ENCODE measurements at regions not wholly inside any gene's neighbourhood (a gene's known extent, or its start where the extent isn't known, plus 50 kb on each side); places are given as distances from the start of the nearest gene placed in this dataset.

- TF ChIP-seq, protein P1, sequence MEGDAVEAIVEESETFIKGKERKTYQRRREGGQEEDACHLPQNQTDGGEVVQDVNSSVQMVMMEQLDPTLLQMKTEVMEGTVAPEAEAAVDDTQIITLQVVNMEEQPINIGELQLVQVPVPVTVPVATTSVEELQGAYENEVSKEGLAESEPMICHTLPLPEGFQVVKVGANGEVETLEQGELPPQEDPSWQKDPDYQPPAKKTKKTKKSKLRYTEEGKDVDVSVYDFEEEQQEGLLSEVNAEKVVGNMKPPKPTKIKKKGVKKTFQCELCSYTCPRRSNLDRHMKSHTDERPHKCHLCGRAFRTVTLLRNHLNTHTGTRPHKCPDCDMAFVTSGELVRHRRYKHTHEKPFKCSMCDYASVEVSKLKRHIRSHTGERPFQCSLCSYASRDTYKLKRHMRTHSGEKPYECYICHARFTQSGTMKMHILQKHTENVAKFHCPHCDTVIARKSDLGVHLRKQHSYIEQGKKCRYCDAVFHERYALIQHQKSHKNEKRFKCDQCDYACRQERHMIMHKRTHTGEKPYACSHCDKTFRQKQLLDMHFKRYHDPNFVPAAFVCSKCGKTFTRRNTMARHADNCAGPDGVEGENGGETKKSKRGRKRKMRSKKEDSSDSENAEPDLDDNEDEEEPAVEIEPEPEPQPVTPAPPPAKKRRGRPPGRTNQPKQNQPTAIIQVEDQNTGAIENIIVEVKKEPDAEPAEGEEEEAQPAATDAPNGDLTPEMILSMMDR (IDR thresholded peaks at IDR 0.05), result no peak
- no peak for TF ChIP-seq ZFX (IDR thresholded peaks at IDR 0.05; ENCODE audit: borderline replicate concordance)
Measured at GRCh38 chr3:76733073-76733759, 306.7 kb upstream of the ROBO2 start.
